Activated CD8-positive, alpha-beta memory T cell treated with anti-CD3 and anti-CD28 coated beads, Interleukin-2, amount 10 ng/mL, durations not matched to agents 7 days and 5 days (primary cell): ENCODE measurements at regions not wholly inside any gene's neighbourhood (a gene's known extent, or its start where the extent isn't known, plus 50 kb on each side); places are given as distances from the start of the nearest gene placed in this dataset.
"Not testable (repeated sequence)": the region's sequence is repeated elsewhere in the genome, so short reads cannot be mapped to it uniquely, and the experiment has no call there.

Experiments used
- ATAC-seq: fragments of 150-1000 bp; cut with Tn5 transposase; one replicate; pipeline ENCODE4 v1.10.0; 2021; ENCODE audit warnings: moderate library complexity
- CTCF ChIA-PET: fragments of 350-600 bp; sonication (Branson Sonifier 250); formaldehyde crosslinking; loops from one replicate; lab custom pipeline; 2021; ENCODE audit warnings: antibody characterized with exemption; lab: Charles Lee
- DNase-seq: peaks from one replicate; pipeline ENCODE4 v3.0.0-alpha.2; 2020
- H3K27ac Mint-ChIP-seq: one replicate; pipeline ENCODE4 v1.8.0; 2021; ENCODE audit warnings: mild to moderate bottlenecking, mixed read lengths
- H3K27me3 Mint-ChIP-seq: one replicate; pipeline ENCODE4 v1.8.0; 2021; ENCODE audit warnings: mixed read lengths
- H3K36me3 Mint-ChIP-seq: one replicate; pipeline ENCODE4 v1.8.0; 2021; ENCODE audit warnings: mild to moderate bottlenecking, mixed read lengths
- H3K4me1 Mint-ChIP-seq: one replicate; pipeline ENCODE4 v1.8.0; 2021; ENCODE audit warnings: mixed read lengths
- H3K4me3 Mint-ChIP-seq: one replicate; pipeline ENCODE4 v1.8.0; 2021; ENCODE audit warnings: mild to moderate bottlenecking, moderate library complexity, mixed read lengths
- H3K9me3 Mint-ChIP-seq: one replicate; pipeline ENCODE4 v1.8.0; 2022; ENCODE audit warnings: low read depth, mixed read lengths

DNA sequence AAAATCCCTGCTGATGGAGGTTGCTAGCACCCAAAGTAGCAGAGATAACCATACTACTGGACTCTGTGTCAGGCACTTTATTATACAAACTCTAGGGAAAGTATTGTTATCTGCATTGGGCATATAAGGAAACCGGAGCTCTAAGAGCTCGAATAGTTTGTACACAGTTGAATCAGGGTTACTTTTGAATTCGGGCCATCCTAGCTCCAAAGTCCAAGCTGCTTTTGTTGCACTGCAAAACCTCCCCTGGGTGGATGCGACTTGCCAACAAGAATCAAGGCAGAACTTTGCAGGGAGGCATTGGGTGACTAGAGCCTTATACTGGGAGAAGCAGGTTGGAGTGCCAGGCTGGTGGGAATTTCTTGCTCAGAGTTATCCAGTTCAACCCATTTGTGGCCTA is 435.1 kb downstream of the SPATA31D1 start:
- ATAC-seq (no peak), DNase-seq (no peak)
- H3K4me3 Mint-ChIP-seq: no peak overlapping the region
- H3K36me3 Mint-ChIP-seq: no peaks in the 10 kb centered on the region
- no peaks in the 10 kb centered on the region for H3K27me3 Mint-ChIP-seq
- H3K27ac Mint-ChIP-seq: no peak overlapping the region
- CTCF ChIA-PET: no interaction called here
- H3K9me3 Mint-ChIP-seq: peaks cover 10% of the 10 kb centered on the region
- no peaks in the 10 kb centered on the region for H3K4me1 Mint-ChIP-seq

GRCh38 chr9:82424599-82425120 is 436.1 kb downstream of the SPATA31D1 start:
- ATAC-seq (no peak), DNase-seq (no peak)
- H3K36me3 Mint-ChIP-seq: no peaks in the 10 kb centered on the region
- H3K9me3 Mint-ChIP-seq: peaks cover 10% of the 10 kb centered on the region
- H3K27ac Mint-ChIP-seq: no peak overlapping the region
- H3K4me1 Mint-ChIP-seq: no peaks in the 10 kb centered on the region
- no peaks in the 10 kb centered on the region for H3K27me3 Mint-ChIP-seq
- CTCF ChIA-PET: no interaction called here
- no peak overlapping the region for H3K4me3 Mint-ChIP-seq

GRCh38 chr9:82431121-82431520 is 442.5 kb downstream of the SPATA31D1 start:
- Mint-ChIP-seq H3K4me3 (no peak overlapping the region), H3K9me3 (peaks cover 2% of the 10 kb centered on the region), H3K36me3 (no peaks in the 10 kb centered on the region), H3K4me1 (no peaks in the 10 kb centered on the region), H3K27ac (no peak overlapping the region), H3K27me3 (no peaks in the 10 kb centered on the region)
- DNase-seq (no peak), ATAC-seq (no peak)
- CTCF ChIA-PET: no interaction called here

DNA sequence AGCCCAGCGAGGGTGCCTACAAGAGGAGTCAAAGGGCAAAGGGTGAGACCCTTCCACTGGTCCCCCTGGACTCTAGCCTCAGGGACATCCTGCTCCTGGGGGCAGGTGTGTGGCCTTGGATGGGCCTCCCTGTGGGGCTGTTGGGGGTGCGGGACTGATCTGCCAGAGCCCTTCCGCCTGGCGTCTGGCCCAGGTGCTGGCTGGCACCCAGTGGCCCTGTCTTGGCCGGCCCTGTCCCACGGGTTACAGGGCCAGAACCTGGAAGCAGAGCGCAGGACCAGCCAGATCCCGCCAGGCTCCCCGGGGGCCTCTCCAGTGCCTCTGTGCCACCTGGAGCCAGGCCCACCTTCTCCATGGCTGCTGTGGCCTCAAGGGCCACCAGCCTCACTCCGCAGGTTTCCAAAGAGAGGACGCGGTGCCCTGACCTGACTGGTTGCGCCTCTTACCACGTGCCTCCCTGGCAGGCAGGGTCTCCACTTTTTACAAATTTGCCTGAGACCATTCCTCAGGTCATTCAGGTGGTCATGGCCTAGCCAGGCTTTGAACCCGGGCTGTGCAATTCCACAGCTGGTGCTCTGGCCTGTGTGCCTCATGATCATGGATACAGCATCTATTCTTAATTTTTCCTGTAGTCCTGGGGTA is 444.8 kb downstream of the SPATA31D1 start:
- H3K4me3 Mint-ChIP-seq, CTCF ChIA-PET, ATAC-seq, H3K4me1 Mint-ChIP-seq, H3K27ac Mint-ChIP-seq, H3K27me3 Mint-ChIP-seq, H3K9me3 Mint-ChIP-seq, H3K36me3 Mint-ChIP-seq, DNase-seq: not testable (repeated sequence)

DNA sequence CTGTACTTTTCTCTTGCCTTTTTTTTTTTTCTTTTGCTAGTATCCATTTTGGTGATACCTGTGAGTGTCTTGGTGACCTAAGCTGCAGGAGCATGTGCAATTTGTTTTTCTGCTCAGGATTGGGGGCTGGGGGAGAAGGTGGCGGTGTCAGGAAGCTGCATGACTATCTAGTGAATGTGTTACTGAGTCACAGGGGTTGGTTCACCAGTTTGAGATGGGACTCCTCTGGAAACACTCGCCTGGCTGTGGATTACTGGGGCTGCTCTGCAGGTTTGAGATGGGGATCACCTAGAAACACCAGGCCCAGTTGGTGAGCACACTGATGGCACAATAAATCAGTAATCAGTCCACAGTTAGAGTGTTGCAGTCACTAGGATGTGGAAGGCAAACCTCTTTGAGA is 447.9 kb downstream of the SPATA31D1 start:
- DNase-seq (no peak), ATAC-seq (no peak)
- H3K9me3 Mint-ChIP-seq: peaks cover 10% of the 10 kb centered on the region
- CTCF ChIA-PET: no interaction called here
- no peaks in the 10 kb centered on the region for H3K4me1 Mint-ChIP-seq
- H3K4me3 Mint-ChIP-seq: no peak overlapping the region
- H3K27me3 Mint-ChIP-seq: no peaks in the 10 kb centered on the region
- H3K27ac Mint-ChIP-seq: no peak overlapping the region
- H3K36me3 Mint-ChIP-seq: no peaks in the 10 kb centered on the region

DNA sequence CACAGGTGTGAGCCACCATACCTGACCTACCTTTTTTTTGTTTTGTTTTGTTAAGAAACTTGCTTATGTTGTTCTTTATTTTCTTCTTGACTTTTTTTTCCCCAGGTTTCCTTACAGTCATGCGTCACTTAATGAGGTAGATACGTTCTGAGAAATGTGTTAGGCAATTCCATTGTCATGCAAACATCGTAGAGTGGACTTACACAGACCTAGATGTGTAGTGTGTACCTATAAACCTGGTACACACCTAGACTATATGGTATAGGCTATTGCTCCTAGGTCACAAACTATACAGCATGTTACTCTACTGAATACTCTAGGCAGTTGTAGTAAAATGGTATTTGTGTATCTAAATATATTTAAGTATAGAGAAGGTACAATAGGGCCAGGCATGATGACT is 448.6 kb downstream of the SPATA31D1 start:
- H3K27me3 Mint-ChIP-seq, H3K4me1 Mint-ChIP-seq, H3K4me3 Mint-ChIP-seq, H3K36me3 Mint-ChIP-seq, ATAC-seq, CTCF ChIA-PET, H3K27ac Mint-ChIP-seq, DNase-seq: not testable (repeated sequence)
- peaks cover 10% of the 10 kb centered on the region for H3K9me3 Mint-ChIP-seq

DNA sequence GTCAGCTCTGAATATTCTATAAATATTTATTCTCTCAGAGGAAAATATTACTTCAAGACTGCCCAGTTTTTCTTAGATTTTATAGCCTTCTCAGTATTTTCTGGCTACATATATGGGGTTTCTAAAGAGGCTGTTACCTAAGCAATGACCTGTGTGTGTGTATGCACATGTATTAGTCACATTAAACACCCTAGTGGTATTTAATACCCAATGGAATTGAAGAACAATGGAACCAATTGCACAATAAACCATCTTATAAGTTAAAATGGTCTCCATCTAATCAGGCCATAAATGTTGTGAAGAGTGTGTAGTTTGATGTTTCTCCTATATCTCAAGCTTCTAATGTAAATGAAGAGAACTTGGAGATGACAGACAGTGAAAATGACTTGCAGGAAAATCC is 450.0 kb downstream of the SPATA31D1 start:
- no peak overlapping the region for H3K4me3 Mint-ChIP-seq
- peaks cover 15% of the 10 kb centered on the region for H3K9me3 Mint-ChIP-seq
- H3K4me1 Mint-ChIP-seq: no peaks in the 10 kb centered on the region
- ATAC-seq: no peak
- H3K27me3 Mint-ChIP-seq: no peaks in the 10 kb centered on the region
- DNase-seq: no peak
- H3K36me3 Mint-ChIP-seq: no peaks in the 10 kb centered on the region
- H3K27ac Mint-ChIP-seq: no peak overlapping the region
- CTCF ChIA-PET: no interaction called here

DNA sequence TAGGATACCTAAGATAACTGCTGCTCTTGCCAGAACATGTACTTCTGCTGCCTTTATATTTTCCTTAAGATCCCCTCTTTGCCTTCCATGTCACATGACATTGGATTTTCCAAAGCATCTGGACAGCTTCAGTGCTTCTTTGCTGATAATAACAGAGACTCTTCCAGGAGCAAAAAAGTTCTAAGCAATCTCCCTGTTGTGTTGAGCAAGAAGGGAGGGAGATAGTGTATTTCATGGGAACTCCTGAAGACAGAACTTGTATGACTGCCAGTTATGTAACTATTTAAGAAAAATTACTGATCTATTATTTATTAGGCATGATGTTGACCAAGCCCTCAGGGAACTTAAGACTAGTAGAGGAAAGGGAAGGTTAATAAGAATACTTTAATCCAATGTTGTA is 454.7 kb downstream of the SPATA31D1 start:
- no peak for DNase-seq
- H3K27ac Mint-ChIP-seq: no peak overlapping the region
- H3K4me1 Mint-ChIP-seq: no peaks in the 10 kb centered on the region
- no peak for ATAC-seq
- H3K4me3 Mint-ChIP-seq: no peak overlapping the region
- no peaks in the 10 kb centered on the region for H3K36me3 Mint-ChIP-seq
- CTCF ChIA-PET: no interaction called here
- peaks cover 20% of the 10 kb centered on the region for H3K9me3 Mint-ChIP-seq
- no peaks in the 10 kb centered on the region for H3K27me3 Mint-ChIP-seq

DNA sequence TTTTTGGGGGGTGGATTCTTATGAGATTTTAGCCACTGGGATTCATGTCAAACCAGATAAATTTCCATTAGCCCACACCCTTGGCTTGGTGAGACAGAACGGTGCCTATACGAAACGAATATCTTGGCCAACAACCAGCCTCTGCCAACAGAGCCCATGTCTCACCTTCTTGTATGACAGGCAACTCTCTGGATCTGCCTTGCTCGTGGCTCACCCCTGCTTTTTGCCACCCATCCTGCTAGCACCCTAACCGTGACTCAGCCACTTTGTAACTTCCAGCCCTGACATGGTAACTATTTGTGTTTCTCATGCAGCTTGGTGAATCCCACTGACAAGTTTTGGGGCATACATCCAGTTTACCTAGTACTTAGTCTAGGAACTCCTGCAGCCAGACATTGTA is 457.0 kb downstream of the SPATA31D1 start:
- H3K9me3 Mint-ChIP-seq: peaks cover 16% of the 10 kb centered on the region
- no peak for DNase-seq
- no peak overlapping the region for H3K27ac Mint-ChIP-seq
- ATAC-seq: no peak
- no peaks in the 10 kb centered on the region for H3K4me1 Mint-ChIP-seq
- no peaks in the 10 kb centered on the region for H3K36me3 Mint-ChIP-seq
- CTCF ChIA-PET: no interaction called here
- no peaks in the 10 kb centered on the region for H3K27me3 Mint-ChIP-seq
- no peak overlapping the region for H3K4me3 Mint-ChIP-seq

GRCh38 chr9:82447343-82447742 is 458.8 kb downstream of the SPATA31D1 start:
- CTCF ChIA-PET: no interaction called here
- H3K27ac Mint-ChIP-seq: no peak overlapping the region

DNA sequence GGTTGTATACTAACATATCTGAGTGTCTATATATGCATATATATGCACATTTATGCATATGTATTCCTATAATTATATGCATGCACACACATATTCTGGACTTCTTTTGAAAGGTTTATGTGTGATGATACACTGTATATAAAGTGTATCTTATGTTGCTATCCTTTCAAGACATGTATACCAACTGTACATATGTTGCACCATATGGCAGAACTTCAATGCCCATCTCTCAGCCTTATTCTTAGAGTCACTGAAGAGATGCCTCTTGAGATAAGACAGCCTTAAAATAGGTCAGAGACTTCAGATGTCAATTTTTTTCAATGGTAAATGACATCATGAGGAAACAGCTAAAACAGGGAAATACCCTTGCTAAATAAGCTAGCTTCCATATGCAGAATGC is 461.4 kb downstream of the SPATA31D1 start:
- no peak overlapping the region for H3K27ac Mint-ChIP-seq
- H3K27me3 Mint-ChIP-seq: no peaks in the 10 kb centered on the region
- DNase-seq (no peak), ATAC-seq (no peak)
- no peak overlapping the region for H3K4me3 Mint-ChIP-seq
- peaks cover 6% of the 10 kb centered on the region for H3K9me3 Mint-ChIP-seq
- no peaks in the 10 kb centered on the region for H3K36me3 Mint-ChIP-seq
- CTCF ChIA-PET: no interaction called here
- no peaks in the 10 kb centered on the region for H3K4me1 Mint-ChIP-seq

More at GRCh38 chr9:82447343-82447742, 458.8 kb downstream of the SPATA31D1 start:
- Mint-ChIP-seq H3K9me3 (peaks cover 18% of the 10 kb centered on the region), H3K4me3 (no peak overlapping the region), H3K36me3 (no peaks in the 10 kb centered on the region), H3K4me1 (no peaks in the 10 kb centered on the region), H3K27me3 (no peaks in the 10 kb centered on the region)
- DNase-seq: no peak
- ATAC-seq: no peak

- no peak overlapping the region for H3K27ac Mint-ChIP-seq
- no peaks in the 10 kb centered on the region for H3K27me3 Mint-ChIP-seq
- no peaks in the 10 kb centered on the region for H3K36me3 Mint-ChIP-seq
- H3K9me3 Mint-ChIP-seq: peaks cover 2% of the 10 kb centered on the region
- H3K4me1 Mint-ChIP-seq: no peaks in the 10 kb centered on the region
- CTCF ChIA-PET: no interaction called here
- ATAC-seq: no peak
- no peak for DNase-seq
- no peak overlapping the region for H3K4me3 Mint-ChIP-seq
These were observed 466.1 kb downstream of the SPATA31D1 start for GRCh38 chr9:82454509-82455190.

- CTCF ChIA-PET: no interaction called here
- Mint-ChIP-seq H3K9me3 (peaks cover 2% of the 10 kb centered on the region), H3K27me3 (no peaks in the 10 kb centered on the region), H3K4me1 (no peaks in the 10 kb centered on the region), H3K4me3 (no peak overlapping the region), H3K27ac (no peak overlapping the region), H3K36me3 (no peaks in the 10 kb centered on the region)
- no peak for DNase-seq
- no peak for ATAC-seq
These were observed 468.1 kb downstream of the SPATA31D1 start for GRCh38 chr9:82456642-82457041.

- Mint-ChIP-seq H3K36me3 (no peaks in the 10 kb centered on the region), H3K9me3 (no peaks in the 10 kb centered on the region), H3K4me1 (no peaks in the 10 kb centered on the region), H3K4me3 (no peak overlapping the region), H3K27ac (no peak overlapping the region), H3K27me3 (no peaks in the 10 kb centered on the region)
- no peak for DNase-seq
- no peak for ATAC-seq
- CTCF ChIA-PET: no interaction called here
These were observed 468.7 kb downstream of the SPATA31D1 start for GRCh38 chr9:82457298-82457697.
